ENCODE measurements at regions not wholly inside any gene's neighbourhood (a gene's known extent, or its start where the extent isn't known, plus 50 kb on each side); places are given as distances from the start of the nearest gene placed in this dataset.

- TF ChIP-seq JUND (IDR thresholded peaks at IDR 0.05; ENCODE audit: borderline replicate concordance, low read depth, low read length) (no peak), JUND (tag; IDR thresholded peaks at IDR 0.05; ENCODE audit: borderline replicate concordance, low read depth, low read length) (no peak), SMC3 (conservative IDR thresholded peaks at IDR 0.05; ENCODE audit: insufficient read depth, low read depth, low read length) (no peak), TEAD4 (IDR thresholded peaks at IDR 0.05; ENCODE audit: low read length) (no peak), TEAD4 (CRISPR knock-in tag; IDR thresholded peaks at IDR 0.05; ENCODE audit: borderline replicate concordance) (no peak), CTCF (IDR thresholded peaks at IDR 0.05 in 2 of 3, conservative IDR thresholded peaks at IDR 0.05 in 1 of 3; ENCODE audit: insufficient read depth in 2 of 3, low read depth in 1 of 3, low read length in 3 of 3) (no peak), USF1 (CRISPR knock-in tag; IDR thresholded peaks at IDR 0.05) (no peak), TARDBP (IDR thresholded peaks at IDR 0.05) (no peak), CHD4 (IDR thresholded peaks at IDR 0.05; ENCODE audit: insufficient read depth, insufficient replicate concordance, low read depth, low read length, poor library complexity, severe bottlenecking) (no peak)
These were observed 637.4 kb downstream of the CD109 start for GRCh38 chr6:74333406-74333805.

All from K562 (cell line).